NB4 (cell line): ENCODE measurements at regions not wholly inside any gene's neighbourhood (a gene's known extent, or its start where the extent isn't known, plus 50 kb on each side); places are given as distances from the start of the nearest gene placed in this dataset.

Experiments used
- MYC ChIP-seq: IDR thresholded peaks from 2 replicates; pipeline ENCODE4 v1.6.1; 2011; ENCODE audit warnings: low read depth, low read length
- POLR2A ChIP-seq: IDR thresholded peaks from 2 replicates; pipeline ENCODE4 v1.6.1; 2011; ENCODE audit warnings: mild to moderate bottlenecking; ENCODE audit not compliant: insufficient read length; ENCODE audit errors: extremely low read depth
- TF ChIP-seq, protein P1 (sequence below): IDR thresholded peaks from one replicate; pipeline ENCODE4 v1.5.1; 2012; ENCODE audit warnings: low read depth, low read length
- TF ChIP-seq, protein P2 (sequence below): IDR thresholded peaks from 2 replicates; pipeline ENCODE4 v1.6.1; 2011; ENCODE audit warnings: low read depth, low read length

DNA sequence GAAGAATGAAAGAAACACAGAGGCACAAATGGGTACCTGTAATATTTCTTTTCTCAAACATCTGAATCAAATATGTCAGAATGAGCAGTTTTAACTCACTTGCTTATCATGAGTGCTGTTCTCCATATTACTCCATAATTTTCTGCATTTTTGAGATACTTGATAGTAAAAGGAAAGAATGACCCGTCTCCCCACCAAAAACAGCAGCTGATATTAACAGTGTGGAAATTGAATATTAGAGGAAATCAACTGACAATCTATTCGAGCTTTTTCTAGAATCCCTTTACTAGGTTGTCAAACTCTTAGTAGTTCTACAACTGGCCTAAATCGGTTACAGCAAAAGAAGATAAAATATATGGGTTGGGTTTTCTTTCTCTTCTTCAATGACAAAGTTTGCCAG is 49.9 kb upstream of the HELT start:
- TF ChIP-seq POLR2A (no peak), MYC (no peak)
- TF ChIP-seq, protein P1, sequence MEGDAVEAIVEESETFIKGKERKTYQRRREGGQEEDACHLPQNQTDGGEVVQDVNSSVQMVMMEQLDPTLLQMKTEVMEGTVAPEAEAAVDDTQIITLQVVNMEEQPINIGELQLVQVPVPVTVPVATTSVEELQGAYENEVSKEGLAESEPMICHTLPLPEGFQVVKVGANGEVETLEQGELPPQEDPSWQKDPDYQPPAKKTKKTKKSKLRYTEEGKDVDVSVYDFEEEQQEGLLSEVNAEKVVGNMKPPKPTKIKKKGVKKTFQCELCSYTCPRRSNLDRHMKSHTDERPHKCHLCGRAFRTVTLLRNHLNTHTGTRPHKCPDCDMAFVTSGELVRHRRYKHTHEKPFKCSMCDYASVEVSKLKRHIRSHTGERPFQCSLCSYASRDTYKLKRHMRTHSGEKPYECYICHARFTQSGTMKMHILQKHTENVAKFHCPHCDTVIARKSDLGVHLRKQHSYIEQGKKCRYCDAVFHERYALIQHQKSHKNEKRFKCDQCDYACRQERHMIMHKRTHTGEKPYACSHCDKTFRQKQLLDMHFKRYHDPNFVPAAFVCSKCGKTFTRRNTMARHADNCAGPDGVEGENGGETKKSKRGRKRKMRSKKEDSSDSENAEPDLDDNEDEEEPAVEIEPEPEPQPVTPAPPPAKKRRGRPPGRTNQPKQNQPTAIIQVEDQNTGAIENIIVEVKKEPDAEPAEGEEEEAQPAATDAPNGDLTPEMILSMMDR = no peak
- TF ChIP-seq, protein P2, sequence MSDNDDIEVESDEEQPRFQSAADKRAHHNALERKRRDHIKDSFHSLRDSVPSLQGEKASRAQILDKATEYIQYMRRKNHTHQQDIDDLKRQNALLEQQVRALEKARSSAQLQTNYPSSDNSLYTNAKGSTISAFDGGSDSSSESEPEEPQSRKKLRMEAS = no peak
